ENCODE measurements at regions not wholly inside any gene's neighbourhood (a gene's known extent, or its start where the extent isn't known, plus 50 kb on each side); places are given as distances from the start of the nearest gene placed in this dataset.

GRCh38 chr1:78340006-78340405, 150.8 kb upstream of the PTGFR start:
- TF ChIP-seq, protein P1, sequence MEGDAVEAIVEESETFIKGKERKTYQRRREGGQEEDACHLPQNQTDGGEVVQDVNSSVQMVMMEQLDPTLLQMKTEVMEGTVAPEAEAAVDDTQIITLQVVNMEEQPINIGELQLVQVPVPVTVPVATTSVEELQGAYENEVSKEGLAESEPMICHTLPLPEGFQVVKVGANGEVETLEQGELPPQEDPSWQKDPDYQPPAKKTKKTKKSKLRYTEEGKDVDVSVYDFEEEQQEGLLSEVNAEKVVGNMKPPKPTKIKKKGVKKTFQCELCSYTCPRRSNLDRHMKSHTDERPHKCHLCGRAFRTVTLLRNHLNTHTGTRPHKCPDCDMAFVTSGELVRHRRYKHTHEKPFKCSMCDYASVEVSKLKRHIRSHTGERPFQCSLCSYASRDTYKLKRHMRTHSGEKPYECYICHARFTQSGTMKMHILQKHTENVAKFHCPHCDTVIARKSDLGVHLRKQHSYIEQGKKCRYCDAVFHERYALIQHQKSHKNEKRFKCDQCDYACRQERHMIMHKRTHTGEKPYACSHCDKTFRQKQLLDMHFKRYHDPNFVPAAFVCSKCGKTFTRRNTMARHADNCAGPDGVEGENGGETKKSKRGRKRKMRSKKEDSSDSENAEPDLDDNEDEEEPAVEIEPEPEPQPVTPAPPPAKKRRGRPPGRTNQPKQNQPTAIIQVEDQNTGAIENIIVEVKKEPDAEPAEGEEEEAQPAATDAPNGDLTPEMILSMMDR (IDR thresholded peaks at IDR 0.05), result no peak
- no peak for TF ChIP-seq POLR2AphosphoS5 (IDR thresholded peaks at IDR 0.05)
